ENCODE measurements at regions not wholly inside any gene's neighbourhood (a gene's known extent, or its start where the extent isn't known, plus 50 kb on each side); places are given as distances from the start of the nearest gene placed in this dataset.

DNA sequence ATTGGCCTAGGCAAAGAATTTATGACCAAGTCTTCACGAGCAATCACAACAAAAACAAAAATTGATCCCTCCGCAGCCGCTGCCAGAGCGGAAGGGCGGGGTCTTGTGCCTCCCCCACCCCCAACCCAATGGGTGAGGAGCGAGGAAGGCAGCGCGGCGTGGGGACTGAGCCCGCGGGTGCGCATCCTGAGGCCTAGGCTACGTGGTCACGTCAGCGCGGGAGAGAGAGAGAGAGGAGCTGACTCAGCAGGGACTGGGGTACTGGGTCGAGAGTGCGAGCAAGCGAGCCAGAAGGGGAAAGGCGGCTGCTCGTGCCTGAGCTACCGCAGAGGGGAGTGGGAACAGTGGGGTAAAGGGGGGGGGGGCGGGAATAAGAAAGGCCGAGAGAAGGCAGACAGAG lies 90.1 kb upstream of the FERMT1 start:
- peaks cover 0 to 6% (median 0%) of the 10 kb centered on the region in 3 donors for H3K9me3 ChIP-seq
- DNase-seq: no peak
- TF ChIP-seq, protein P1, sequence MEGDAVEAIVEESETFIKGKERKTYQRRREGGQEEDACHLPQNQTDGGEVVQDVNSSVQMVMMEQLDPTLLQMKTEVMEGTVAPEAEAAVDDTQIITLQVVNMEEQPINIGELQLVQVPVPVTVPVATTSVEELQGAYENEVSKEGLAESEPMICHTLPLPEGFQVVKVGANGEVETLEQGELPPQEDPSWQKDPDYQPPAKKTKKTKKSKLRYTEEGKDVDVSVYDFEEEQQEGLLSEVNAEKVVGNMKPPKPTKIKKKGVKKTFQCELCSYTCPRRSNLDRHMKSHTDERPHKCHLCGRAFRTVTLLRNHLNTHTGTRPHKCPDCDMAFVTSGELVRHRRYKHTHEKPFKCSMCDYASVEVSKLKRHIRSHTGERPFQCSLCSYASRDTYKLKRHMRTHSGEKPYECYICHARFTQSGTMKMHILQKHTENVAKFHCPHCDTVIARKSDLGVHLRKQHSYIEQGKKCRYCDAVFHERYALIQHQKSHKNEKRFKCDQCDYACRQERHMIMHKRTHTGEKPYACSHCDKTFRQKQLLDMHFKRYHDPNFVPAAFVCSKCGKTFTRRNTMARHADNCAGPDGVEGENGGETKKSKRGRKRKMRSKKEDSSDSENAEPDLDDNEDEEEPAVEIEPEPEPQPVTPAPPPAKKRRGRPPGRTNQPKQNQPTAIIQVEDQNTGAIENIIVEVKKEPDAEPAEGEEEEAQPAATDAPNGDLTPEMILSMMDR (IDR thresholded peaks at IDR 0.05): no peak

DNA sequence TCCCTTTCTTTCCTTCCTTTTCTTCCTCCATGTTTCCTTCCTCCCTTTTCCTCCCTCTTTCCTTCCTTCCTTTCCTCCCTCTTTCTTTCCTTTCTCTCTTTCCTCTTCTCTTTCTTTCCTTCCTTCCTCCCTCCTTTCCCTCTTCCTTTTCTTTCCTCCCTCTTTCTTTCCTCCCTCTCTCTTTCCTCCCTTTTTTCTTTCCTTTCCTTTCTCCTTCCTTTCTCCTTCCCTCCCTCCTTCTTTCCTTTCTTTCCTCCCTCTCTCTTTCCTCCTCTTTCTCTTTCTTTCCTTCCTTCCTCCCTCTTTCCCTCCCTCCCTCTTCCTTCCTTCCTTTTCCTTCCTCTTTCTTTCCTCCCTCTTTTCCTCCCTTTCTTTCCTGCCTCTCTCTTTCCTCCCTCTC lies 86.3 kb upstream of the FERMT1 start:
- Histone ChIP-seq H3K27me3 (no peaks in the 10 kb centered on the region), H3K27ac (no peak overlapping the region), H3K4me1 (no peaks in the 10 kb centered on the region), H3K36me3 (no peaks in the 10 kb centered on the region), H3K4me3 (no peak overlapping the region), H3K9me3 (peaks cover 0 to 10% (median 0%) of the 10 kb centered on the region in 3 donors)
- intact Hi-C loops (cut with DNase I; ENCODE audit: low total_unique reads): no loop called here
- no peak for DNase-seq
- TF ChIP-seq, protein P1 (IDR thresholded peaks at IDR 0.05): no peak

More for the DNA sequence above, 90.1 kb upstream of the FERMT1 start:
- no peak overlapping the region for H3K27ac ChIP-seq
- intact Hi-C loops (cut with DNase I; ENCODE audit: low total_unique reads): no loop called here
- no peaks in the 10 kb centered on the region for H3K4me1 ChIP-seq
- H3K36me3 ChIP-seq: no peaks in the 10 kb centered on the region
- H3K4me3 ChIP-seq: no peak overlapping the region
- no peaks in the 10 kb centered on the region for H3K27me3 ChIP-seq

DNA sequence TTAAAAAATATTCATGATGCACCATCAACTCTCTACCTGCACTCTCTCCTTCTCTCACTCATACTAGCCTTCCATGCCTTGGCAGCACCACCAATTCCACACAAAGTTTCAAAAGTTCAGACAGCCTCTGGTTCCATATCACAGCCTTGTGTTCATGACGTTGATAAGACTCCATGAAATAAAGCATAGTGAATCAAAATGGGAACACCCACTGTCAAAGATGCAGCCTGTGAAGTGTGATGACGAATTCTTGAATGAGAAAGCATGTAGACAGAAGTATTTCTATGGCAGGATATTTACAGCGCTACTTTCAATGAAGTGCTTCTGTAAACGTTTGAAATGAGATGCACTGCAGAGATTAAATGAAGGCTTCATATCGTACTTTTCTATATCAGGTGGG lies 77.3 kb upstream of the FERMT1 start:
- TF ChIP-seq, protein P1 (IDR thresholded peaks at IDR 0.05): no peak
- H3K27ac ChIP-seq: no peak overlapping the region
- H3K4me3 ChIP-seq: no peak overlapping the region
- DNase-seq: no peak
- H3K9me3 ChIP-seq: no peaks in the 10 kb centered on the region
- no peaks in the 10 kb centered on the region for H3K27me3 ChIP-seq
- H3K36me3 ChIP-seq: no peaks in the 10 kb centered on the region
- no peaks in the 10 kb centered on the region for H3K4me1 ChIP-seq
- intact Hi-C loops (cut with DNase I; ENCODE audit: low total_unique reads): no loop called here

DNA sequence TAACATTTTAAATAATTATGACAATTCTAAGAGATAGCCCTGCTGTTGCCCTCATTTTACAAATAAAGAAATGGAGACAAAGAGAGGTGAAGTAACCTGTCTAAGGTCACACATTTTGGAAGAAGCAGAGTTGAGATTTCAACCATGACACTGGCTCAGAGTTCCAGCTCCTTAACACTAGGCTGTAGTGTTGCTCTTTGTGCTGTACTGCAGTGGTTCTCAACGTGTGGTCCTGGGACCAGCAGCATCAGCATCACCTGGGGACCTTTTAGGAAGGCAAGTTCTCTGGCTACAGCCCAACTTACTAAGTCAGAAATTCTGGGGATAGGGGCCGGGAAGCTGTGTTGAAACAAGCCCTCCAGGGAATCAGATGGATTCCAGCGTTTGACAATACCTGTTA lies 62.4 kb upstream of the FERMT1 start:
- intact Hi-C loops (cut with DNase I; ENCODE audit: low total_unique reads): no loop called here
- TF ChIP-seq, protein P1 (IDR thresholded peaks at IDR 0.05): no peak
- H3K27me3 ChIP-seq: peaks cover 0 to 17% of the 10 kb centered on the region in 2 donors
- H3K36me3 ChIP-seq: no peaks in the 10 kb centered on the region
- no peak overlapping the region for H3K4me3 ChIP-seq
- no peaks in the 10 kb centered on the region for H3K9me3 ChIP-seq
- H3K4me1 ChIP-seq: no peaks in the 10 kb centered on the region
- no peak for DNase-seq
- no peak overlapping the region for H3K27ac ChIP-seq

DNA sequence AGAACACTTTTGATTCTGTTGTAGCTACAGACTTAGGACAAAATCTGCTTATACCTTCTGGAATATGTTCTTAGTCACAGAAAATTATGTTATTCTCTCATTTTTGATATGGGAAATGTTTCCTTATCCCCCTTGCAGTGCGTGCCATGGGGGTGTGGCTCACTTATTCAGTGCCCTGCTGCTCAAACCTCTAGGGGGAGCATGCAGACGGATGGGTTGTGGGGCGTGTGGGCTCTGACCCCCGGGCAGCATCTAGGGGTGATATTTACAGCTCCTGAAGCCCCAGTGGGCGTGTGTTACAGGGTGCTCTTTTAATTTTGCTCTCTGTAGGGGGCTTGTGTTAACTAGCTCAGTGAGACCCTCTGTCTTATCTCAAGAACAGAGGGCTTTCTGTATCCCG lies 61.3 kb upstream of the FERMT1 start:
- Histone ChIP-seq H3K4me3 (no peak overlapping the region), H3K27me3 (peaks cover 0 to 17% of the 10 kb centered on the region in 2 donors), H3K27ac (no peak overlapping the region), H3K4me1 (no peaks in the 10 kb centered on the region), H3K9me3 (no peaks in the 10 kb centered on the region), H3K36me3 (no peaks in the 10 kb centered on the region)
- no peak for DNase-seq
- intact Hi-C loops (cut with DNase I; ENCODE audit: low total_unique reads): no loop called here
- TF ChIP-seq, protein P1 (IDR thresholded peaks at IDR 0.05): no peak

DNA sequence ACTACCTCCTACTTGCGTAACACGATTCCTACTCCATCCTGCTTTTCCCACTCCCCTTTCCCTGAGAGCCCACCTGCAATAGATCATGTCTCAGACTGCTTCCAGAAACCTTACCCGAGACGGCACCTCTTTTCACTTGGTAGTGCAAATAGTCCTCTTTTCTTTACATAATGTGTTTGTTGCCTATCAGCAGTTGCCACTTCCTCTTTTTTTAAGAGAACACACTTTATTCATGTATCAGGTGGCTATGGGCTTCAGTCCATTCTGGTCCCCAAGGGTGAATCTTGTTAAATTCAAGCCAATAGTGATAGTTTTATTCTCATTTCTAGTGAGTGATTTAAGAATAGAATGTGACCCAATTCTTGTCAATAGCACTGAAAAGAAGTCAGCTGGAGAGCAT lies 57.7 kb upstream of the FERMT1 start:
- Histone ChIP-seq H3K27ac (no peak overlapping the region), H3K9me3 (no peaks in the 10 kb centered on the region), H3K4me1 (no peaks in the 10 kb centered on the region), H3K36me3 (no peaks in the 10 kb centered on the region), H3K27me3 (peaks cover 0 to 11% of the 10 kb centered on the region in 2 donors), H3K4me3 (no peak overlapping the region)
- intact Hi-C loops (cut with DNase I; ENCODE audit: low total_unique reads): no loop called here
- TF ChIP-seq, protein P1 (IDR thresholded peaks at IDR 0.05): no peak
- no peak for DNase-seq
